ENCODE measurements at regions not wholly inside any gene's neighbourhood (a gene's known extent, or its start where the extent isn't known, plus 50 kb on each side); places are given as distances from the start of the nearest gene placed in this dataset.
"Not testable (repeated sequence)": the region's sequence is repeated elsewhere in the genome, so short reads cannot be mapped to it uniquely, and the experiment has no call there.

GRCh38 chr4:60482921-60483351 is 717.2 kb upstream of the ADGRL3 start:
- Histone ChIP-seq H3K4me3 (ENCODE audit: insufficient read depth, low read depth, low read length) (no peak overlapping the region), H3K27me3 (ENCODE audit: control insufficient read depth, insufficient read depth, low read length) (no peaks in the 10 kb centered on the region), H3K36me3 (replicated peaks; ENCODE audit: control insufficient read depth, insufficient read depth, low read length) (no peaks in the 10 kb centered on the region)
- DNase-seq = no peak

GRCh38 chr4:60485276-60485675 is 714.9 kb upstream of the ADGRL3 start:
- Histone ChIP-seq H3K27me3 (ENCODE audit: control insufficient read depth, insufficient read depth, low read length) (no peaks in the 10 kb centered on the region), H3K36me3 (replicated peaks; ENCODE audit: control insufficient read depth, insufficient read depth, low read length) (no peaks in the 10 kb centered on the region), H3K4me3 (ENCODE audit: insufficient read depth, low read depth, low read length) (no peak overlapping the region)
- no peak for DNase-seq

- H3K4me3 ChIP-seq (ENCODE audit: insufficient read depth, low read depth, low read length); H3K27me3 ChIP-seq (ENCODE audit: control insufficient read depth, insufficient read depth, low read length); DNase-seq; H3K36me3 ChIP-seq (replicated peaks; ENCODE audit: control insufficient read depth, insufficient read depth, low read length): not testable (repeated sequence)
Observed at GRCh38 chr4:60487118-60487761, 712.9 kb upstream of the ADGRL3 start.

GRCh38 chr4:60500810-60501209 is 699.3 kb upstream of the ADGRL3 start:
- Histone ChIP-seq H3K36me3 (replicated peaks; ENCODE audit: control insufficient read depth, insufficient read depth, low read length) (no peaks in the 10 kb centered on the region), H3K4me3 (ENCODE audit: insufficient read depth, low read depth, low read length) (no peak overlapping the region), H3K27me3 (ENCODE audit: control insufficient read depth, insufficient read depth, low read length) (no peaks in the 10 kb centered on the region)
- DNase-seq = peak; percentile 8

- no peak overlapping the region for H3K4me3 ChIP-seq (ENCODE audit: insufficient read depth, low read depth, low read length)
- no peaks in the 10 kb centered on the region for H3K27me3 ChIP-seq (ENCODE audit: control insufficient read depth, insufficient read depth, low read length)
- DNase-seq = no peak
- no peaks in the 10 kb centered on the region for H3K36me3 ChIP-seq (replicated peaks; ENCODE audit: control insufficient read depth, insufficient read depth, low read length)
Observed at GRCh38 chr4:60502733-60503132, 697.4 kb upstream of the ADGRL3 start.

- Histone ChIP-seq H3K4me3 (ENCODE audit: insufficient read depth, low read depth, low read length) (no peak overlapping the region), H3K27me3 (ENCODE audit: control insufficient read depth, insufficient read depth, low read length) (no peaks in the 10 kb centered on the region), H3K36me3 (replicated peaks; ENCODE audit: control insufficient read depth, insufficient read depth, low read length) (no peaks in the 10 kb centered on the region)
- DNase-seq = no peak
Observed at GRCh38 chr4:60506061-60506460, 694.1 kb upstream of the ADGRL3 start.

- H3K27me3 ChIP-seq (ENCODE audit: control insufficient read depth, insufficient read depth, low read length) = no peaks in the 10 kb centered on the region
- no peaks in the 10 kb centered on the region for H3K36me3 ChIP-seq (replicated peaks; ENCODE audit: control insufficient read depth, insufficient read depth, low read length)
- no peak overlapping the region for H3K4me3 ChIP-seq (ENCODE audit: insufficient read depth, low read depth, low read length)
- DNase-seq = no peak
Observed at GRCh38 chr4:60522265-60522664, 677.9 kb upstream of the ADGRL3 start.

- no peak overlapping the region for H3K4me3 ChIP-seq (ENCODE audit: insufficient read depth, low read depth, low read length)
- no peaks in the 10 kb centered on the region for H3K36me3 ChIP-seq (replicated peaks; ENCODE audit: control insufficient read depth, insufficient read depth, low read length)
- H3K27me3 ChIP-seq (ENCODE audit: control insufficient read depth, insufficient read depth, low read length) = no peaks in the 10 kb centered on the region
- DNase-seq = no peak
Observed at GRCh38 chr4:60531776-60532379, 668.2 kb upstream of the ADGRL3 start.

GRCh38 chr4:60544981-60545380 is 655.1 kb upstream of the ADGRL3 start:
- no peak for DNase-seq
- no peaks in the 10 kb centered on the region for H3K36me3 ChIP-seq (replicated peaks; ENCODE audit: control insufficient read depth, insufficient read depth, low read length)
- H3K27me3 ChIP-seq (ENCODE audit: control insufficient read depth, insufficient read depth, low read length) = no peaks in the 10 kb centered on the region
- H3K4me3 ChIP-seq (ENCODE audit: insufficient read depth, low read depth, low read length) = no peak overlapping the region

- Histone ChIP-seq H3K36me3 (replicated peaks; ENCODE audit: control insufficient read depth, insufficient read depth, low read length) (no peaks in the 10 kb centered on the region), H3K4me3 (ENCODE audit: insufficient read depth, low read depth, low read length) (no peak overlapping the region), H3K27me3 (ENCODE audit: control insufficient read depth, insufficient read depth, low read length) (no peaks in the 10 kb centered on the region)
- no peak for DNase-seq
Observed at GRCh38 chr4:60562334-60562733, 637.8 kb upstream of the ADGRL3 start.

- no peaks in the 10 kb centered on the region for H3K36me3 ChIP-seq (replicated peaks; ENCODE audit: control insufficient read depth, insufficient read depth, low read length)
- H3K4me3 ChIP-seq (ENCODE audit: insufficient read depth, low read depth, low read length) = no peak overlapping the region
- no peaks in the 10 kb centered on the region for H3K27me3 ChIP-seq (ENCODE audit: control insufficient read depth, insufficient read depth, low read length)
- DNase-seq = no peak
Observed at GRCh38 chr4:60565558-60565957, 634.6 kb upstream of the ADGRL3 start.

GRCh38 chr4:60575336-60575735 is 624.8 kb upstream of the ADGRL3 start:
- no peaks in the 10 kb centered on the region for H3K27me3 ChIP-seq (ENCODE audit: control insufficient read depth, insufficient read depth, low read length)
- DNase-seq = no peak

GRCh38 chr4:60579335-60579734 is 620.8 kb upstream of the ADGRL3 start:
- Histone ChIP-seq H3K27me3 (ENCODE audit: control insufficient read depth, insufficient read depth, low read length) (no peaks in the 10 kb centered on the region), H3K4me3 (ENCODE audit: insufficient read depth, low read depth, low read length) (no peak overlapping the region), H3K36me3 (replicated peaks; ENCODE audit: control insufficient read depth, insufficient read depth, low read length) (no peaks in the 10 kb centered on the region)
- no peak for DNase-seq

More at GRCh38 chr4:60575336-60575735, 624.8 kb upstream of the ADGRL3 start:
- H3K36me3 ChIP-seq (replicated peaks; ENCODE audit: control insufficient read depth, insufficient read depth, low read length) = no peaks in the 10 kb centered on the region
- no peak overlapping the region for H3K4me3 ChIP-seq (ENCODE audit: insufficient read depth, low read depth, low read length)

GRCh38 chr4:60581919-60582536 is 618.1 kb upstream of the ADGRL3 start:
- Histone ChIP-seq H3K27me3 (ENCODE audit: control insufficient read depth, insufficient read depth, low read length) (no peaks in the 10 kb centered on the region), H3K4me3 (ENCODE audit: insufficient read depth, low read depth, low read length) (no peak overlapping the region), H3K36me3 (replicated peaks; ENCODE audit: control insufficient read depth, insufficient read depth, low read length) (no peaks in the 10 kb centered on the region)
- DNase-seq = no peak

GRCh38 chr4:60588556-60588955 is 611.6 kb upstream of the ADGRL3 start:
- H3K27me3 ChIP-seq (ENCODE audit: control insufficient read depth, insufficient read depth, low read length) = no peaks in the 10 kb centered on the region
- H3K4me3 ChIP-seq (ENCODE audit: insufficient read depth, low read depth, low read length) = no peak overlapping the region
- no peak for DNase-seq
- no peaks in the 10 kb centered on the region for H3K36me3 ChIP-seq (replicated peaks; ENCODE audit: control insufficient read depth, insufficient read depth, low read length)

All from H7 (cell line).